Parathyroid adenoma (tissue), 2 donors: ENCODE measurements at regions not wholly inside any gene's neighbourhood (a gene's known extent, or its start where the extent isn't known, plus 50 kb on each side); places are given as distances from the start of the nearest gene placed in this dataset.

Source experiments
- H2AFZ ChIP-seq: fragments of 300-600 bp; sonication (generic); one replicate; pipeline ENCODE4 v1.7.0; 2017; ENCODE audit warnings: antibody characterized with exemption, mild to moderate bottlenecking
- H3K27ac ChIP-seq: fragments of 300-600 bp; sonication (generic); one replicate; pipeline ENCODE4 v1.7.0; 2017
- H3K27me3 ChIP-seq: fragments of 300-600 bp; sonication (generic); one replicate; pipeline ENCODE4 v1.7.0; 2017; ENCODE audit warnings: low read length; ENCODE audit not compliant: control insufficient read depth, insufficient read depth
- H3K36me3 ChIP-seq: fragments of 300-600 bp; sonication (generic); one replicate; pipeline ENCODE4 v1.7.0; 2017; ENCODE audit warnings: low read length; ENCODE audit not compliant: control insufficient read depth, insufficient read depth
- H3K4me1 ChIP-seq: fragments of 300-600 bp; sonication (generic); one replicate; pipeline ENCODE4 v1.7.0; 2017; ENCODE audit warnings: control low read depth
- H3K4me2 ChIP-seq: fragments of 300-600 bp; sonication (generic); one replicate; pipeline ENCODE4 v1.7.0; 2017; ENCODE audit warnings: low read length
- H3K4me3 ChIP-seq: fragments of 300-600 bp; sonication (generic); one replicate; pipeline ENCODE4 v1.7.0; 2017; ENCODE audit warnings: low read depth, low read length
- H3K79me2 ChIP-seq: fragments of 300-600 bp; sonication (generic); one replicate; pipeline ENCODE4 v1.7.0; 2017; ENCODE audit warnings: control low read depth
- H3K9ac ChIP-seq: fragments of 300-600 bp; sonication (generic); one replicate; pipeline ENCODE4 v1.7.0; 2017; ENCODE audit warnings: mild to moderate bottlenecking
- H3K9me3 ChIP-seq: fragments of 300-600 bp; sonication (generic); one replicate; pipeline ENCODE4 v1.7.0; 2017; ENCODE audit warnings: low read length; ENCODE audit not compliant: control insufficient read depth
- TF ChIP-seq, protein P1 (sequence below): fragments of 300-600 bp; sonication (generic); IDR thresholded peaks from one replicate; pipeline ENCODE4 v1.7.0; 2017; ENCODE audit warnings: antibody characterized with exemption, mild to moderate bottlenecking
- donor health status: primary hyperparathyroidism.

- no peaks in the 10 kb centered on the region for H3K9me3 ChIP-seq
- no peaks in the 10 kb centered on the region for H3K79me2 ChIP-seq
- H3K9ac ChIP-seq = no peak overlapping the region
- no peak overlapping the region for H3K4me3 ChIP-seq
- H3K4me1 ChIP-seq = no peaks in the 10 kb centered on the region
- TF ChIP-seq, protein P1, sequence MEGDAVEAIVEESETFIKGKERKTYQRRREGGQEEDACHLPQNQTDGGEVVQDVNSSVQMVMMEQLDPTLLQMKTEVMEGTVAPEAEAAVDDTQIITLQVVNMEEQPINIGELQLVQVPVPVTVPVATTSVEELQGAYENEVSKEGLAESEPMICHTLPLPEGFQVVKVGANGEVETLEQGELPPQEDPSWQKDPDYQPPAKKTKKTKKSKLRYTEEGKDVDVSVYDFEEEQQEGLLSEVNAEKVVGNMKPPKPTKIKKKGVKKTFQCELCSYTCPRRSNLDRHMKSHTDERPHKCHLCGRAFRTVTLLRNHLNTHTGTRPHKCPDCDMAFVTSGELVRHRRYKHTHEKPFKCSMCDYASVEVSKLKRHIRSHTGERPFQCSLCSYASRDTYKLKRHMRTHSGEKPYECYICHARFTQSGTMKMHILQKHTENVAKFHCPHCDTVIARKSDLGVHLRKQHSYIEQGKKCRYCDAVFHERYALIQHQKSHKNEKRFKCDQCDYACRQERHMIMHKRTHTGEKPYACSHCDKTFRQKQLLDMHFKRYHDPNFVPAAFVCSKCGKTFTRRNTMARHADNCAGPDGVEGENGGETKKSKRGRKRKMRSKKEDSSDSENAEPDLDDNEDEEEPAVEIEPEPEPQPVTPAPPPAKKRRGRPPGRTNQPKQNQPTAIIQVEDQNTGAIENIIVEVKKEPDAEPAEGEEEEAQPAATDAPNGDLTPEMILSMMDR = no peak
- H3K27ac ChIP-seq = no peak overlapping the region
- H2AFZ ChIP-seq = no peak overlapping the region
- no peaks in the 10 kb centered on the region for H3K36me3 ChIP-seq
- no peak overlapping the region for H3K4me2 ChIP-seq
- no peaks in the 10 kb centered on the region for H3K27me3 ChIP-seq
Observed at GRCh38 chr9:135255841-135256580, 168.5 kb downstream of the OLFM1 start.

- H3K4me3 ChIP-seq = no peak overlapping the region
- H3K27ac ChIP-seq = no peak overlapping the region
- H3K27me3 ChIP-seq = no peaks in the 10 kb centered on the region
- TF ChIP-seq, protein P1 = no peak
- no peak overlapping the region for H2AFZ ChIP-seq
- H3K9ac ChIP-seq = no peak overlapping the region
- no peak overlapping the region for H3K4me2 ChIP-seq
- H3K36me3 ChIP-seq = no peaks in the 10 kb centered on the region
- H3K9me3 ChIP-seq = no peaks in the 10 kb centered on the region
- H3K4me1 ChIP-seq = no peaks in the 10 kb centered on the region
- H3K79me2 ChIP-seq = no peaks in the 10 kb centered on the region
Observed at GRCh38 chr9:135256581-135257354, 169.3 kb downstream of the OLFM1 start.

GRCh38 chr9:135258461-135258860 lies 171.0 kb downstream of the OLFM1 start:
- no peak overlapping the region for H3K9ac ChIP-seq
- H3K79me2 ChIP-seq = no peaks in the 10 kb centered on the region
- TF ChIP-seq, protein P1 = no peak
- H3K9me3 ChIP-seq = no peaks in the 10 kb centered on the region
- H3K36me3 ChIP-seq = no peaks in the 10 kb centered on the region
- no peaks in the 10 kb centered on the region for H3K27me3 ChIP-seq
- H3K27ac ChIP-seq = no peak overlapping the region
- H3K4me2 ChIP-seq = no peak overlapping the region
- no peak overlapping the region for H3K4me3 ChIP-seq
- H2AFZ ChIP-seq = no peak overlapping the region
- no peaks in the 10 kb centered on the region for H3K4me1 ChIP-seq

DNA sequence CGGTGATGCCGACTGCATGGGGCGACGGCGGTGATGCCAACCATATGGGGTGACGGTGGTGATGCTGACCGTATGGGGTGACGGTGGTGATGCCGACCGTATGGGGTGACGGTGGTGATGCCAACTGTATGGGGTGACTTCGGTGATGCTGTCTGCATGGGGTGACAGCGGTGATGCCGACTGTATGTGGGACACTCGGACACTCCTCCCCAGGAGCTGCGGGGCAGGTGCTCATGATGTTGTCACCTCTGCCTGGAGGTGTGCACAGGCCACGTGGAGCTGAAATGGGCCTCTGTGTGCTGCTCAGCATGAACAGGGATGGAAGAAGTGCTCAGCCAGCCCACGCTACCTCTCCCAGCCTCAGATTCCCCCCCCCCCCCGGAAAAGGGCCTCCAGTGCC lies 171.8 kb downstream of the OLFM1 start:
- H3K27me3 ChIP-seq = no peaks in the 10 kb centered on the region
- no peaks in the 10 kb centered on the region for H3K4me1 ChIP-seq

More for the DNA sequence above, 171.8 kb downstream of the OLFM1 start:
- H3K79me2 ChIP-seq = no peaks in the 10 kb centered on the region
- H3K27ac ChIP-seq = no peak overlapping the region
- TF ChIP-seq, protein P1 = no peak
- H3K4me3 ChIP-seq = no peak overlapping the region
- H3K36me3 ChIP-seq = no peaks in the 10 kb centered on the region
- no peak overlapping the region for H3K4me2 ChIP-seq
- no peaks in the 10 kb centered on the region for H3K9me3 ChIP-seq
- no peak overlapping the region for H3K9ac ChIP-seq
- H2AFZ ChIP-seq = no peak overlapping the region
